WTC11 (cell line): ENCODE measurements at regions not wholly inside any gene's neighbourhood (a gene's known extent, or its start where the extent isn't known, plus 50 kb on each side); places are given as distances from the start of the nearest gene placed in this dataset.

Experiments used
- ATAC-seq: fragments of 200-7000 bp; cut with Tn5 transposase; 2 replicates; pipeline ENCODE4 v1.10.0; 2021; ENCODE audit warnings: mild to moderate bottlenecking, moderate library complexity
- CTCF ChIA-PET: fragments of 300-600 bp; sonication (Branson Sonifier 250); formaldehyde crosslinking; loops from one replicate; lab custom pipeline; 2021; ENCODE audit warnings: antibody characterized with exemption; lab: Charles Lee
- POLR2A ChIA-PET: fragments of 350-600 bp; sonication (Branson Sonifier 250); formaldehyde crosslinking; loops from one replicate; lab custom pipeline; 2021; ENCODE audit warnings: antibody characterized with exemption; lab: Charles Lee
- DNase-seq: peaks from one replicate; pipeline ENCODE4 v3.0.0; 2021; ENCODE audit warnings: low spot score
- H3K27ac Mint-ChIP-seq: 2 replicates; pipeline ENCODE4 v1.8.0; 2021; ENCODE audit warnings: mixed read lengths
- H3K27me3 Mint-ChIP-seq: 2 replicates; pipeline ENCODE4 v1.8.0; 2021; ENCODE audit warnings: low read depth, mild to moderate bottlenecking, moderate library complexity, mixed read lengths
- H3K36me3 Mint-ChIP-seq: 2 replicates; pipeline ENCODE4 v1.8.0; 2021; ENCODE audit warnings: mixed read lengths
- H3K4me1 Mint-ChIP-seq: 2 replicates; pipeline ENCODE4 v1.8.0; 2022; ENCODE audit warnings: mixed read lengths
- H3K4me3 Mint-ChIP-seq: 2 replicates; pipeline ENCODE4 v1.8.0; 2021; ENCODE audit warnings: mild to moderate bottlenecking, moderate library complexity, mixed read lengths
- H3K9me3 Mint-ChIP-seq: 2 replicates; pipeline ENCODE4 v1.8.0; 2021; ENCODE audit warnings: mixed read lengths
- CBFB ChIP-seq: sonication (generic); formaldehyde crosslinking; IDR thresholded peaks from 2 replicates; pipeline ENCODE4 v1.8.1; 2022; ENCODE audit warnings: mild to moderate bottlenecking, low read depth, missing genetic modification reagents
- CREB1 ChIP-seq: sonication (generic); formaldehyde crosslinking; IDR thresholded peaks from 2 replicates; pipeline ENCODE4 v1.8.0; 2023; ENCODE audit warnings: mild to moderate bottlenecking, missing genetic modification reagents
- CTCF ChIP-seq: fragments of 200-600 bp; IDR thresholded peaks from 2 replicates; pipeline ENCODE4 v1.8.0; 2022; ENCODE audit warnings: antibody characterized with exemption
- ESRRA ChIP-seq: sonication (generic); formaldehyde crosslinking; IDR thresholded peaks from 2 replicates; pipeline ENCODE4 v1.8.1; 2022; ENCODE audit warnings: mild to moderate bottlenecking, missing genetic modification reagents, borderline replicate concordance
- ETV6 ChIP-seq: sonication (generic); formaldehyde crosslinking; IDR thresholded peaks from 2 replicates; pipeline ENCODE4 v1.8.1; 2022; ENCODE audit warnings: mild to moderate bottlenecking, missing genetic modification reagents
- GTF2I ChIP-seq: fragments of 250-450 bp; sonication (Bioruptor Pico); conservative IDR thresholded peaks from 2 replicates; pipeline ENCODE4 v1.4.0; 2021; ENCODE audit warnings: mild to moderate bottlenecking
- HMGXB4 ChIP-seq: sonication (generic); formaldehyde crosslinking; IDR thresholded peaks from 2 replicates; pipeline ENCODE4 v1.8.1; 2023; ENCODE audit warnings: mild to moderate bottlenecking, moderate library complexity, missing genetic modification reagents
- MXD4 ChIP-seq: fragments of 250-450 bp; sonication (Bioruptor Pico); IDR thresholded peaks from 2 replicates; pipeline ENCODE4 v1.8.0; 2021; ENCODE audit warnings: mild to moderate bottlenecking, moderate library complexity, borderline replicate concordance
- NR1H2 ChIP-seq: sonication (generic); formaldehyde crosslinking; IDR thresholded peaks from 2 replicates; pipeline ENCODE4 v1.9.0; 2021; ENCODE audit warnings: mild to moderate bottlenecking, moderate library complexity, missing genetic modification reagents
- RELA ChIP-seq: sonication (generic); formaldehyde crosslinking; IDR thresholded peaks from 2 replicates; pipeline ENCODE4 v1.8.1; 2022; ENCODE audit warnings: missing genetic modification reagents, mild to moderate bottlenecking, borderline replicate concordance
- ZBTB21 ChIP-seq: sonication (generic); formaldehyde crosslinking; IDR thresholded peaks from 2 replicates; pipeline ENCODE4 v1.8.1; 2023; ENCODE audit warnings: mild to moderate bottlenecking, missing genetic modification reagents, borderline replicate concordance
- ZBTB43 ChIP-seq: sonication (generic); formaldehyde crosslinking; IDR thresholded peaks from 2 replicates; pipeline ENCODE4 v1.8.1; 2023; ENCODE audit warnings: mild to moderate bottlenecking, missing genetic modification reagents
- ZNF138 ChIP-seq: sonication (generic); formaldehyde crosslinking; conservative IDR thresholded peaks from 2 replicates; pipeline ENCODE4 v1.8.1; 2022; ENCODE audit warnings: mild to moderate bottlenecking, moderate library complexity, missing genetic modification reagents
- ZNF396 ChIP-seq: fragments of 250-450 bp; sonication (Bioruptor Pico); IDR thresholded peaks from 2 replicates; pipeline ENCODE4 v1.8.0; 2021; ENCODE audit warnings: mild to moderate bottlenecking, moderate library complexity, borderline replicate concordance
- ZNF512 ChIP-seq: sonication (generic); formaldehyde crosslinking; IDR thresholded peaks from 2 replicates; pipeline ENCODE4 v1.8.1; 2022; ENCODE audit warnings: missing genetic modification reagents, borderline replicate concordance
- ZNF671 ChIP-seq: fragments of 250-450 bp; sonication (Bioruptor Pico); IDR thresholded peaks from 2 replicates; pipeline ENCODE4 v1.8.0; 2021; ENCODE audit warnings: mild to moderate bottlenecking
- TF ChIP-seq, protein P1 (sequence below): sonication (generic); formaldehyde crosslinking; IDR thresholded peaks from 2 replicates; pipeline ENCODE4 v1.8.0; 2022; ENCODE audit warnings: mild to moderate bottlenecking, missing genetic modification reagents
- TF ChIP-seq, protein P2 (sequence below): sonication (generic); formaldehyde crosslinking; IDR thresholded peaks from 2 replicates; pipeline ENCODE4 v1.8.1; 2023; ENCODE audit warnings: mild to moderate bottlenecking, missing genetic modification reagents, borderline replicate concordance

DNA sequence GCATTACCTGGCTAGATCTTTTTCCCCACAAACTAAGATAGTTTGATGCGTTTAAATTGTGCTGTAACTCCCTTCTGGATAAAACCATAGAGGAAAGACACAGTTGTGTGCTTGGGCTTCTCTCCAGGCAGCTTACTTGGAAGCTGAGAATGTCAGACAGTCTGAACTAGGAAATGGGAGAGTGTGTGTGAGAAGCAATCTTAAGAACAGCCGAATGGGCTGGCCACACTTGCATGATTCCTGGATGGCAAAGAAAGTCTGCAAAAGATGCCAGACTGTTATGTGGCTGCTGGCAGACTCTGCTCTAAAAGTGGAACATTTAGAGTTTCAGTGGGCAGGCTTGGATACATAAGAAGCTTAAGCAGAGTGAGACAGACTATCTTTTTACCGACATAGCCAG is 384.3 kb upstream of the PSMD7 start:
- Mint-ChIP-seq H3K27me3 (no peaks in the 10 kb centered on the region), H3K27ac (no peak overlapping the region), H3K36me3 (no peaks in the 10 kb centered on the region), H3K9me3 (0 out of 2 replicates have a peak, but pooled peaks cover 3% of the 10 kb centered on the region), H3K4me3 (no peak overlapping the region), H3K4me1 (peaks cover 24% of the 10 kb centered on the region)
- DNase-seq, result no peak
- ChIA-PET POLR2A (no interaction called here), CTCF (interaction anchor here (1.1 kb wide), 1 partner anchor 44 kb away, joined by 3 read pairs; no protein-coding TSS in a partner anchor)
- ATAC-seq, result no peak
- TF ChIP-seq ZNF671 (CRISPR knock-in tag) (no peak), NR1H2 (no peak), ETV6 (CRISPR knock-in tag) (no peak), ZNF512 (CRISPR knock-in tag) (no peak), ZBTB21 (CRISPR knock-in tag) (no peak), ZBTB43 (CRISPR knock-in tag) (no peak), ZNF396 (CRISPR knock-in tag) (no peak), CREB1 (CRISPR knock-in tag) (no peak), MXD4 (CRISPR knock-in tag) (no peak), ESRRA (CRISPR knock-in tag) (no peak), CTCF (no peak), RELA (CRISPR knock-in tag) (no peak), HMGXB4 (CRISPR knock-in tag) (no peak), CBFB (CRISPR knock-in tag) (no peak), ZNF138 (CRISPR knock-in tag) (no peak), GTF2I (no peak)
- TF ChIP-seq, protein P1, sequence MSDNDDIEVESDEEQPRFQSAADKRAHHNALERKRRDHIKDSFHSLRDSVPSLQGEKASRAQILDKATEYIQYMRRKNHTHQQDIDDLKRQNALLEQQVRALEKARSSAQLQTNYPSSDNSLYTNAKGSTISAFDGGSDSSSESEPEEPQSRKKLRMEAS, result no peak
- TF ChIP-seq, protein P2, sequence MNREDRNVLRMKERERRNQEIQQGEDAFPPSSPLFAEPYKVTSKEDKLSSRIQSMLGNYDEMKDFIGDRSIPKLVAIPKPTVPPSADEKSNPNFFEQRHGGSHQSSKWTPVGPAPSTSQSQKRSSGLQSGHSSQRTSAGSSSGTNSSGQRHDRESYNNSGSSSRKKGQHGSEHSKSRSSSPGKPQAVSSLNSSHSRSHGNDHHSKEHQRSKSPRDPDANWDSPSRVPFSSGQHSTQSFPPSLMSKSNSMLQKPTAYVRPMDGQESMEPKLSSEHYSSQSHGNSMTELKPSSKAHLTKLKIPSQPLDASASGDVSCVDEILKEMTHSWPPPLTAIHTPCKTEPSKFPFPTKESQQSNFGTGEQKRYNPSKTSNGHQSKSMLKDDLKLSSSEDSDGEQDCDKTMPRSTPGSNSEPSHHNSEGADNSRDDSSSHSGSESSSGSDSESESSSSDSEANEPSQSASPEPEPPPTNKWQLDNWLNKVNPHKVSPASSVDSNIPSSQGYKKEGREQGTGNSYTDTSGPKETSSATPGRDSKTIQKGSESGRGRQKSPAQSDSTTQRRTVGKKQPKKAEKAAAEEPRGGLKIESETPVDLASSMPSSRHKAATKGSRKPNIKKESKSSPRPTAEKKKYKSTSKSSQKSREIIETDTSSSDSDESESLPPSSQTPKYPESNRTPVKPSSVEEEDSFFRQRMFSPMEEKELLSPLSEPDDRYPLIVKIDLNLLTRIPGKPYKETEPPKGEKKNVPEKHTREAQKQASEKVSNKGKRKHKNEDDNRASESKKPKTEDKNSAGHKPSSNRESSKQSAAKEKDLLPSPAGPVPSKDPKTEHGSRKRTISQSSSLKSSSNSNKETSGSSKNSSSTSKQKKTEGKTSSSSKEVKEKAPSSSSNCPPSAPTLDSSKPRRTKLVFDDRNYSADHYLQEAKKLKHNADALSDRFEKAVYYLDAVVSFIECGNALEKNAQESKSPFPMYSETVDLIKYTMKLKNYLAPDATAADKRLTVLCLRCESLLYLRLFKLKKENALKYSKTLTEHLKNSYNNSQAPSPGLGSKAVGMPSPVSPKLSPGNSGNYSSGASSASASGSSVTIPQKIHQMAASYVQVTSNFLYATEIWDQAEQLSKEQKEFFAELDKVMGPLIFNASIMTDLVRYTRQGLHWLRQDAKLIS (CRISPR knock-in tag), result no peak
